Caco-2 (cell line): ENCODE measurements at regions not wholly inside any gene's neighbourhood (a gene's known extent, or its start where the extent isn't known, plus 50 kb on each side); places are given as distances from the start of the nearest gene placed in this dataset.

Experiments
- BruUV-seq: library from RNA; stranded (reverse); fragments of 400-500 nt; replicated peaks from 2 replicates; lab custom pipeline; 2021; lab: Mats Ljungman, UMichigan
- CTCF ChIA-PET: fragments of 300-600 bp; sonication (Branson Sonifier 250); formaldehyde crosslinking; loops from one replicate; lab custom pipeline; 2022; ENCODE audit warnings: antibody characterized with exemption; lab: Charles Lee
- POLR2A ChIA-PET: fragments of 300-600 bp; sonication (Branson Sonifier 250); formaldehyde crosslinking; loops from one replicate; lab custom pipeline; 2022; ENCODE audit warnings: antibody characterized with exemption; lab: Charles Lee
- DNase-seq, 2 experiments: peaks; one replicate each; pipeline versions ENCODE4 v3.0.0 to v3.0.0-alpha.2; 2020 to 2022
- H3K27me3 ChIP-seq: replicated peaks from 2 replicates; pipeline ENCODE4 v1.6.0; 2011; ENCODE audit warnings: low read length; ENCODE audit not compliant: control insufficient read depth, insufficient read depth
- H3K36me3 ChIP-seq: 2 replicates; pipeline ENCODE4 v1.5.1; 2011; ENCODE audit warnings: low read length; ENCODE audit not compliant: control insufficient read depth, insufficient read depth
- H3K4me1 ChIP-seq: fragments of 250-450 bp; sonication (Bioruptor Pico); 2 replicates; pipeline ENCODE4 v1.5.1; 2020; ENCODE audit warnings: mild to moderate bottlenecking
- H3K4me3 ChIP-seq: 2 replicates; pipeline ENCODE4 v1.5.1; 2011; ENCODE audit warnings: low read depth, mild to moderate bottlenecking, control low read depth, low read length
- H3K9me3 ChIP-seq: fragments of 250-450 bp; sonication (Bioruptor Pico); 2 replicates; pipeline ENCODE4 v1.5.1; 2020; ENCODE audit warnings: mild to moderate bottlenecking, moderate library complexity
- H3K27ac Mint-ChIP-seq: one replicate; pipeline ENCODE4 v1.8.0; 2022; ENCODE audit warnings: mixed read lengths; ENCODE audit not compliant: unreplicated experiment
- H3K27me3 Mint-ChIP-seq: one replicate; pipeline ENCODE4 v1.8.0; 2022; ENCODE audit warnings: mixed read lengths; ENCODE audit not compliant: insufficient read depth, unreplicated experiment
- H3K36me3 Mint-ChIP-seq: one replicate; pipeline ENCODE4 v1.8.0; 2022; ENCODE audit warnings: mild to moderate bottlenecking, mixed read lengths; ENCODE audit not compliant: insufficient read depth, unreplicated experiment
- H3K4me1 Mint-ChIP-seq: one replicate; pipeline ENCODE4 v1.8.0; 2022; ENCODE audit warnings: low read depth, mixed read lengths; ENCODE audit not compliant: unreplicated experiment
- H3K4me3 Mint-ChIP-seq: one replicate; pipeline ENCODE4 v1.8.0; 2022; ENCODE audit warnings: mild to moderate bottlenecking, moderate library complexity, mixed read lengths; ENCODE audit not compliant: unreplicated experiment
- H3K9me3 Mint-ChIP-seq: one replicate; pipeline ENCODE4 v1.8.0; 2022; ENCODE audit warnings: mixed read lengths; ENCODE audit not compliant: unreplicated experiment
- intact Hi-C: fragments of 100-400 bp; cut with micrococcal nuclease; formaldehyde crosslinking; loops from one replicate; pipeline ENCODE4 v1.10.0; 2022; ENCODE audit not compliant: unreplicated experiment
- TF ChIP-seq, protein P1 (sequence below), 2 experiments: fragments of 200-600 bp in 1 of 2; IDR thresholded peaks; 1 replicate in 1 of 2; 2 replicates in 1 of 2; pipeline versions ENCODE4 v1.5.1 to v1.8.0; 2011 to 2022; ENCODE audit warnings: antibody characterized with exemption in 1 of 2, control low read depth in 1 of 2, inconsistent platforms in 1 of 2, low read depth in 1 of 2, low read length in 1 of 2, mild to moderate bottlenecking in 1 of 2, moderate library complexity in 1 of 2; ENCODE audit not compliant: insufficient read depth in 1 of 2, severe bottlenecking in 1 of 2, unreplicated experiment in 1 of 2

DNA sequence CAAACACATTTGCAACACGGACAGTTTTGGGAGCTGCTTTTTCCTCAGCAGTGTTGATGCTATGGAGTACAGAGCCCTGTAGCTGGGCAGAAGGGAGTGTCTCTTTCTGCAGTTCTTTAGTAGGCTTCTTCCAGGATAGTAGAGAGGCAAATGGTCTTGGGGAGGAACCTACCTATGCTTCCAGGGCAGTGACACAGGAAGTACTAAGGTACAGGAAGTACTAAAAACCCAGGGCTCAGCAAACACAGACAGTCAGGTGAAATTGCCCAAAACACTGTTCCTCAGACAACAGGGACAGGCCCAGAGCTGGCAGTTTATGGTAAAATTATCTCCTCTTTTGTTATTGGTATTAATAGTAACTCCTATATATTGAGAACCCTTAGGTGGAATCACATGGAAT, 217.6 kb downstream of the TTC8 start:
- POLR2A ChIA-PET, result no interaction called here

DNA sequence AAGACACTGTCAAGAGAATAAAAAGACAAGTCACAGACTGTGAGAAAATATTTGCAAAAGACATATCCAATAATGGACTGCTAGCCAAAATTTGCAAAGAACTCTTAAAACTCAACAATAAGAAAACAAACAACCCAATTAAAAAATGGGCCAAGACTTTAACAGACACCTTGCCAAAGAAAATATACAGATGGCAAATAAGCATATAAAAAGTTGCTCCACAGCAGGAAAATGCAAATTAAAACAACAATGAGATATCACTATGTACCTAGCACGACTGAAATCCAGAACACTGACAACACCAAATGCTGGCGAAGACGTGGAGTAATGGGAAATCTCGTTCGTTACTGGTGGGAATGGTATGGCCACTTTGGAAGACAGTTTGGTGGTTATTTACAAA, 228.9 kb downstream of the TTC8 start:
- Mint-ChIP-seq H3K4me1 (no peaks in the 10 kb centered on the region), H3K27me3 (no peaks in the 10 kb centered on the region), H3K9me3 (no peaks in the 10 kb centered on the region), H3K4me3 (no peak overlapping the region), H3K27ac (no peak overlapping the region), H3K36me3 (no peaks in the 10 kb centered on the region)
- TF ChIP-seq, protein P1, sequence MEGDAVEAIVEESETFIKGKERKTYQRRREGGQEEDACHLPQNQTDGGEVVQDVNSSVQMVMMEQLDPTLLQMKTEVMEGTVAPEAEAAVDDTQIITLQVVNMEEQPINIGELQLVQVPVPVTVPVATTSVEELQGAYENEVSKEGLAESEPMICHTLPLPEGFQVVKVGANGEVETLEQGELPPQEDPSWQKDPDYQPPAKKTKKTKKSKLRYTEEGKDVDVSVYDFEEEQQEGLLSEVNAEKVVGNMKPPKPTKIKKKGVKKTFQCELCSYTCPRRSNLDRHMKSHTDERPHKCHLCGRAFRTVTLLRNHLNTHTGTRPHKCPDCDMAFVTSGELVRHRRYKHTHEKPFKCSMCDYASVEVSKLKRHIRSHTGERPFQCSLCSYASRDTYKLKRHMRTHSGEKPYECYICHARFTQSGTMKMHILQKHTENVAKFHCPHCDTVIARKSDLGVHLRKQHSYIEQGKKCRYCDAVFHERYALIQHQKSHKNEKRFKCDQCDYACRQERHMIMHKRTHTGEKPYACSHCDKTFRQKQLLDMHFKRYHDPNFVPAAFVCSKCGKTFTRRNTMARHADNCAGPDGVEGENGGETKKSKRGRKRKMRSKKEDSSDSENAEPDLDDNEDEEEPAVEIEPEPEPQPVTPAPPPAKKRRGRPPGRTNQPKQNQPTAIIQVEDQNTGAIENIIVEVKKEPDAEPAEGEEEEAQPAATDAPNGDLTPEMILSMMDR (IDR thresholded peaks at IDR 0.05; ENCODE audit: insufficient read depth in 1 of 2, low read depth in 1 of 2, low read length in 1 of 2, severe bottlenecking in 1 of 2, unreplicated experiment in 1 of 2), result no peak
- no peak for DNase-seq
- intact Hi-C loops, result no loop called here
- no peaks in the 10 kb centered on the region for H3K27me3 ChIP-seq
- no TSS peak for BruUV-seq
- H3K4me3 ChIP-seq, result no peak overlapping the region
- no peaks in the 10 kb centered on the region for H3K9me3 ChIP-seq
- CTCF ChIA-PET, result no interaction called here
- no peaks in the 10 kb centered on the region for H3K4me1 ChIP-seq
- no peaks in the 10 kb centered on the region for H3K36me3 ChIP-seq
- POLR2A ChIA-PET, result no interaction called here

More for the DNA sequence above, 217.6 kb downstream of the TTC8 start:
- no peaks in the 10 kb centered on the region for H3K36me3 ChIP-seq
- DNase-seq, result no peak
- H3K9me3 Mint-ChIP-seq, result peaks cover 8% of the 10 kb centered on the region
- peaks cover 7% of the 10 kb centered on the region for H3K4me1 Mint-ChIP-seq
- CTCF ChIA-PET, result no interaction called here
- H3K27me3 Mint-ChIP-seq, result no peaks in the 10 kb centered on the region
- intact Hi-C loops, result loop anchor here (5.0 to 10.0 kb wide), 2 partner anchors 135 to 293 kb away; no protein-coding TSS in a partner anchor
- H3K4me3 Mint-ChIP-seq, result no peak overlapping the region
- TF ChIP-seq, protein P1 (IDR thresholded peaks at IDR 0.05; ENCODE audit: insufficient read depth in 1 of 2, low read depth in 1 of 2, low read length in 1 of 2, severe bottlenecking in 1 of 2, unreplicated experiment in 1 of 2), result no peak
- H3K4me3 ChIP-seq, result no peak overlapping the region
- BruUV-seq, result no TSS peak
- peaks cover 3% of the 10 kb centered on the region; the same call in 1 of the 2 replicates for H3K9me3 ChIP-seq
- H3K4me1 ChIP-seq, result 0 out of 2 replicates have a peak, but pooled peaks cover 4% of the 10 kb centered on the region
- no peak overlapping the region for H3K27ac Mint-ChIP-seq
- H3K27me3 ChIP-seq, result no peaks in the 10 kb centered on the region
- no peaks in the 10 kb centered on the region for H3K36me3 Mint-ChIP-seq

DNA sequence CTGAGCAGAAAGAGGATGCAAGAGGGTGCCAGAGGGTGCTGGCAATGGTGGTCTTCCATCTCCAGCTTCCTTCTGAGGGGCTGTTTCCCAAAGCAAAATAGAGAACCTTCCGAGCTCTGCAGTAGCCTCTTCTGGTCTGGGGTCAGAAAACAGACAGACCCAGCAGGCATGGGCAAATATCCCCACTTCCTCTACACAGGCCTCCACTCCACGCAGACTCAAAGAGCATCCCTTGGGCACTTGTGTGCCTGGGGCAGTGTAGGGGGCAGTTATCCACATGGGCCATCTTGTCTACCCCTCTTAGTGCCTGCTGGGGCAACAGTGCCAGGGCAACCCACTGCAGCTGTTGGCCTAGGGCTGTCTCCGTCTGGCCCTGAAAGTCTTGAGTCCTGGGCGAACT, 231.9 kb downstream of the TTC8 start:
- TF ChIP-seq, protein P1 (IDR thresholded peaks at IDR 0.05; ENCODE audit: insufficient read depth in 1 of 2, low read depth in 1 of 2, low read length in 1 of 2, severe bottlenecking in 1 of 2, unreplicated experiment in 1 of 2), result no peak
- CTCF ChIA-PET, result no interaction called here
- Histone ChIP-seq H3K27me3 (no peaks in the 10 kb centered on the region), H3K4me3 (no peak overlapping the region), H3K36me3 (no peaks in the 10 kb centered on the region), H3K9me3 (no peaks in the 10 kb centered on the region), H3K4me1 (peaks cover 10% of the 10 kb centered on the region)
- no peaks in the 10 kb centered on the region for H3K36me3 Mint-ChIP-seq
- no peaks in the 10 kb centered on the region for H3K27me3 Mint-ChIP-seq
- intact Hi-C loops, result no loop called here
- H3K4me1 Mint-ChIP-seq, result peaks cover 7% of the 10 kb centered on the region
- no peak for DNase-seq
- BruUV-seq, result no TSS peak
- POLR2A ChIA-PET, result no interaction called here
- no peak overlapping the region for H3K27ac Mint-ChIP-seq
- peaks cover 10% of the 10 kb centered on the region for H3K9me3 Mint-ChIP-seq
- H3K4me3 Mint-ChIP-seq, result no peak overlapping the region
